Amygdala (tissue), 56 donors: ENCODE measurements at regions not wholly inside any gene's neighbourhood (a gene's known extent, or its start where the extent isn't known, plus 50 kb on each side); places are given as distances from the start of the nearest gene placed in this dataset.
"Not testable (repeated sequence)": the region's sequence is repeated elsewhere in the genome, so short reads cannot be mapped to it uniquely, and the experiment has no call there.

Source experiments
- DNase-seq, 56 donors: peaks; one replicate each; lab custom pipeline; 2025; lab: John Stamatoyannopoulos, UW

- not testable (repeated sequence) for DNase-seq
Measured at GRCh38 chr18:70389036-70389435, 100.2 kb downstream of the SOCS6 start.

DNA sequence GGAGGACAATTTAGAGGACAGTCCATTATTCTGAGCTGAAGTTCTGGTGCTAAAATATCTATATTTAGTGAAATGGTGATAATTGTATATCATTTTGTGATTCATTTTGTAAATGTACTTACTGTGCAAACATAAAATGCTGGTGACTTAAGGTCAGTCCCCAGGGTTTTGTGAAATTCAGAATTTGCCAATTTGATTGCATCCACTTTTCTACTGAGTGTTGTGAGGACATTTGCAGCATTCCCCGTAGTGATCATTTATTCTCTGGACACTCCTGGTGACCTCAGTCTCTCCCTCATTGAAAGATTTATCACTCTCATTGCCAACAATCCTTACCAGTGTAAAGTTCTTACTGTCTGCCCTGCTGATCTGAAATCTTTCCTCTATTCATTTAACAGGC is 98.2 kb downstream of the SOCS6 start:
- no peak for DNase-seq

GRCh38 chr18:70386582-70386981 is 97.7 kb downstream of the SOCS6 start:
- DNase-seq = no peak

GRCh38 chr18:70385474-70385873 is 96.6 kb downstream of the SOCS6 start:
- DNase-seq = no peak

DNA sequence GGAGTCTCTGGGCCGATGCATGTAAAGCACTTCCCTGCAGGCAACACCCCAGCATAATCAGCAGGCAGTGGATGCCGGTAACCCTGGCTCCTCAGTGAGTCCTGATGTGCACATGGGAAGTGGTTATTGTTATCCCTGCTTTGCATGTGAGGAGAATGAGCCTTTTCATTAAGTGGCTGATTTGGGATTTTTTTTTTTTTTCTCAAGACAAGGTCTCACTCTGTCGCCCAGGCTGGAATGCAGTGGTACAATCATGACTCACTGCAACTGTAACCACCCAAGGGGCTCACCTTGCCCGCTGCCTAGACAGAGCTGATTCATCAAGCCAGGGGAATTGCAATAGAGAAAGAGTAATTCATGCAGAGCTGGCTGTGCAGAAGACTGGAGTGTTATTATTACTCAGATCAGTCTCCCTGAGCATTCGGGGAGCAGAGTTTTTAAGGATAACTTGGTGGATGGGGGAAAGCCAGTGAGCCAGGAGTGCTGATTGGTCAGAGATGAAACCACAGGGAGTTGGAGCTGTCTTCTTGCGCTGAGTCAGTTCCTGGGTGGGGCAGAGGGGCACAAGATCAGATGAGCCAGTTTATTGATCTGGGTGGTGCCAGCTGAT is 95.4 kb downstream of the SOCS6 start:
- DNase-seq = peak in 4 of 56 donors; percentile 4 to 30 (median 11)

- DNase-seq = no peak
Measured at GRCh38 chr18:70382992-70383717, 94.3 kb downstream of the SOCS6 start.

GRCh38 chr18:70382017-70382416 is 93.2 kb downstream of the SOCS6 start:
- DNase-seq = peak in 15 of 56 donors; percentile 3 to 60 (median 11)

DNA sequence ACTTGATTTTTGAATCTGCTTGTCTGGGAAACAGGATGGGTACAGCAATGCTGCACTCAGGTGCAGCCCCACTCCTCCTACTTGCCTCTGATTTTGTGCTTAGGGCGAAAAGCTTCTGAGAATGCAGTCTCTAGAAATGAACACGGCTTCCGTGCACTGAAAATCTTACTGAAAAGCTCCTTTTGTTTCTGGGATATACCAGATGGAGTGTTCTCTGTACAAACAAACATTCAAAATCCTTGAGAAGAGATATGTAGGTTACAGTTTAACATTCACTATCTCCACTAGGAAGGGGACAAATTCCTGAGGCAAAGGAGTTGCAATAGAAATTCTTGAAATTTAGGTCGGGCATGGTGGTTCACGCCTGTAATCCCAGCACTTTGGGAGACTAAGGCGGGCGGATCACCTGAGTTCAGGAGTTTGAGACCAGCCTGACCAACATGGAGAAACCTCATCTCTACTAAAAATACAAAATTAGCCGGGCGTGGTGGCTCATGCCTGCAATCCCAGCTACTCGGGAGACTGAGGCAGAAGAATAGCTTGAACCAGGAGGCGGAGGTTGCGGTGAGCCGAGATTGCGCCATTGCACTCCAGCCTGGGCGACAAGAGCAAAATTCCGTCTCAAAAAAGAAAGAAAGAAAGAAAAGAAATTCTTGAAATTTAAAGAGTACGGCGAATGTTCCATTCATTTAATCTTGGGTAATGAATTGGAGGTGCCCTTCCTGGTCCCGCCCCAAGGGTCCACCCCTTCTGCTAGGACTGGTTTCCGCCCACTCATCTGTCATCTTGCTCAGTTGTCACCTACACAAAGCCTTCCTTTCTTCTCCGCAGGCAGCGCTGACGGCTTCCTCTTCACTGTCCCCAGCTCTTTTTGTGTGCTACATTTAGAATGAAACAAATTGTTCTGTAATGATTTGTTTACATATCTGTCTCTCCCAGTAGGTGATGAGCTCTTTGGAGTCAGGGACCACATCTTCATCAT is 92.4 kb downstream of the SOCS6 start:
- peak in 50 of 56 donors; percentile 4 to 88 (median 60) for DNase-seq
